ENCODE measurements at regions not wholly inside any gene's neighbourhood (a gene's known extent, or its start where the extent isn't known, plus 50 kb on each side); places are given as distances from the start of the nearest gene placed in this dataset.

DNA sequence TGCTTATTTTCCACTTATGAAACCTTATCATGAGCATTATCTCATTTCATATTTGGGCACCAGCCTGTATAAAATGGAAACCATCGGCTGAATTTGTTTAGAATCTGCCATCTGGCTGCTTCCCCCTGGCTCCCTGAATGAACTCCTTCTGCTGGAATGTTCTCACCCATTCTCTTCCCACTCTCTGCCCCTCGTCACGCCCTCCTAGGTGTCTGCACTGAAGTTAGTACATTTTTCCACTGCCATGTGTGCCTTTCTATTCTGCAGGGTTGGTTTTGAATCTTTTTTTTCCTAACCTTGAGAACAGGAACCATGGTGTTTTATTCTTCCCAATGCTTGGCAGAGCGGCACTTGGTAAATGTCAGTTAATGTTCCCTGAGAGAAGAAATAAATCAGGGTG is 359.7 kb downstream of the MLLT3 start:
- TF ChIP-seq, protein P1, sequence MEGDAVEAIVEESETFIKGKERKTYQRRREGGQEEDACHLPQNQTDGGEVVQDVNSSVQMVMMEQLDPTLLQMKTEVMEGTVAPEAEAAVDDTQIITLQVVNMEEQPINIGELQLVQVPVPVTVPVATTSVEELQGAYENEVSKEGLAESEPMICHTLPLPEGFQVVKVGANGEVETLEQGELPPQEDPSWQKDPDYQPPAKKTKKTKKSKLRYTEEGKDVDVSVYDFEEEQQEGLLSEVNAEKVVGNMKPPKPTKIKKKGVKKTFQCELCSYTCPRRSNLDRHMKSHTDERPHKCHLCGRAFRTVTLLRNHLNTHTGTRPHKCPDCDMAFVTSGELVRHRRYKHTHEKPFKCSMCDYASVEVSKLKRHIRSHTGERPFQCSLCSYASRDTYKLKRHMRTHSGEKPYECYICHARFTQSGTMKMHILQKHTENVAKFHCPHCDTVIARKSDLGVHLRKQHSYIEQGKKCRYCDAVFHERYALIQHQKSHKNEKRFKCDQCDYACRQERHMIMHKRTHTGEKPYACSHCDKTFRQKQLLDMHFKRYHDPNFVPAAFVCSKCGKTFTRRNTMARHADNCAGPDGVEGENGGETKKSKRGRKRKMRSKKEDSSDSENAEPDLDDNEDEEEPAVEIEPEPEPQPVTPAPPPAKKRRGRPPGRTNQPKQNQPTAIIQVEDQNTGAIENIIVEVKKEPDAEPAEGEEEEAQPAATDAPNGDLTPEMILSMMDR (IDR thresholded peaks at IDR 0.05; ENCODE audit: insufficient read depth, low read depth, low read length), result no peak
- DNase-seq (ENCODE audit: low read depth), result no peak
- no peak overlapping the region for H3K4me3 ChIP-seq (ENCODE audit: low read depth, low read length)

DNA sequence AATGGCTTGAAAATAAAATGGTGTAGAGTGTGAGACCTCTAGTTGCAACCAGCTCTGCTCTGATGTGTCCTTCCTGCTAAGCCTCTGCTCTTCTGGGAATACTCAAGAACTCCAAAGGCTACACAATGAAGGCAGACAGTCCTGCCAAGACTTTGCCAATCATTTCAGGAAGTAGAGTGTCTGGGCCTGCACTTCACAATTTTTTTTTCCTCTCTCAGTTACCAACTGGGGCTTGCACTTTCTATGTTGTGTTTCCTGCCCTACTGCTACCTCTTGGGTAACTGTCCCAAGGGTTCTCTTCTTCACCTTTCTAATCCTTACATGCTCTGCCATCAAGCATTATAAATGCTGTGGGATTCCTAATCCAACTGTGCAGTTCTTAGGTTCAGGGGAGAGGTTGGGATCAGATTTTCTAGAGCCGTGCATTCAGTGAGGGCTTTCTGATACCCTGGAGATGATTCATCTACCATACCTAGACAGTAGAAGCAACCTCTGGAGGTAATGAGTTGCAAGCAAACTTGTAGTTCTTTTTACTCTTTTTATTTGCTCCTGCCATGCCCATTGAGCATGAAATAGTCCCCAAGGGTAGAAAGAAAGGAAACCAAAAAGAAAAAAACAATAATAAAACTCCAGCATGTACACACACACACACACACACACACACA is 365.9 kb downstream of the MLLT3 start:
- TF ChIP-seq, protein P1 (IDR thresholded peaks at IDR 0.05; ENCODE audit: insufficient read depth, low read depth, low read length), result no peak
- no peak for DNase-seq (ENCODE audit: low read depth)

DNA sequence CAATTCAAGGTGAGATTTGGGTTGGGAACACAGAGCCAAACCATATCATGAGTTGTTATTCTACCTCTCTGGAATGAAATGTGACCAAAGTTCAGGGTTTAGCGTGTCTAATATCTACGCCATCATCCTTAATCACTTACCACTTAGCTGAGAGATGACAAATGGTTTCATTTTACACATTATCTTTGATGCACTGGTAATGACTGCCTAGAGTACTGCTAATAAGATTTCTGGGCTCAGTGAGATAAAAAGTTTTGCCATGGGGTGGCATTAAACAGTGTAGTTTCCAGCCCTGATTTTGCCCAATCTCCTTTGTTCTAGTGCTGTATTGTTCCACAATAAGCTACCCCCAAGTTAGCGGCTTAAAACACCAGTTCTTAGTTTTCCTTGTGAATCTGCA is 367.2 kb downstream of the MLLT3 start:
- TF ChIP-seq, protein P1 (IDR thresholded peaks at IDR 0.05; ENCODE audit: insufficient read depth, low read depth, low read length), result no peak
- DNase-seq (ENCODE audit: low read depth), result no peak

More for the DNA sequence above, 365.9 kb downstream of the MLLT3 start:
- no peak overlapping the region for H3K4me3 ChIP-seq (ENCODE audit: low read depth, low read length)

DNA sequence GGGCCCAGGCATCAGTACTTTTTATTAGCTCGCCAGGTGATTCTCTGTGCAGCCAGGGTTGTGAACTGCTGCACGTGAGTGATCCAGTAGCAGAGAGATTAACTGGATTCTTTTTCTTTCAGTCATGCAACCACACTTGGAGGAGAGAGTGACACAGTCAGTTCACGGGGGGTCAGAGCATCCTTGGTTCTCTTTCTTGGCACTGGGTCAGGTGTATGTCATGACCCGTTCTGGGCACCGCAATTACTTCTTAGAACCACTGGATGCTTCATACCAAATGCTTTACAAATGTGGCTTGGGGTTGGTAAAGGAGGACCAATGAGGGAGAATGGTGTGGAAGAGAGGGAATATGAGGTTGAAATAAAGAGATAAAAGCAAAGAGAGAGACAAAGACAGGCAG is 368.7 kb downstream of the MLLT3 start:
- no peak overlapping the region for H3K4me3 ChIP-seq (ENCODE audit: low read depth, low read length)
- no peak for DNase-seq (ENCODE audit: low read depth)
- TF ChIP-seq, protein P1 (IDR thresholded peaks at IDR 0.05; ENCODE audit: insufficient read depth, low read depth, low read length), result no peak

More for the DNA sequence above, 367.2 kb downstream of the MLLT3 start:
- H3K4me3 ChIP-seq (ENCODE audit: low read depth, low read length), result no peak overlapping the region

DNA sequence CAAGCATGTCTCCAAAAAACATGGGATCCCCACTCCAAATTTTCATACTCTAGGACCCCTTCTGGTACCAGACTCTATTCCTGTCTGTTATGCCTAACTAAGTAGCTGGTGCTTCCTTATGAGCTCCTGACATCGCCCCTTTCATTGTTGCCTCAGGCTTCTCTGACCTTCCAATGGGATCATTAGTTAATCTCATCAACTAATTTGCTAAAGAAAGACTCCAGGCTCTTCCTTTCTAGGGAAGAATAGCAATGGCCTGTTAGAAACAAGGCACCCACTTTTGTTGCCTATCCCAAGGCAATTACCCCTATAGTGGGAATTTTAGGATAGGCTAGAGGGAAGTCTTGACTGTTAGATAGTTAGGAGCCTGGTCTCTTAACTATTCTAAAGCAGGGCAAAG is 369.5 kb downstream of the MLLT3 start:
- TF ChIP-seq, protein P1 (IDR thresholded peaks at IDR 0.05; ENCODE audit: insufficient read depth, low read depth, low read length), result no peak
- no peak for DNase-seq (ENCODE audit: low read depth)
- no peak overlapping the region for H3K4me3 ChIP-seq (ENCODE audit: low read depth, low read length)

DNA sequence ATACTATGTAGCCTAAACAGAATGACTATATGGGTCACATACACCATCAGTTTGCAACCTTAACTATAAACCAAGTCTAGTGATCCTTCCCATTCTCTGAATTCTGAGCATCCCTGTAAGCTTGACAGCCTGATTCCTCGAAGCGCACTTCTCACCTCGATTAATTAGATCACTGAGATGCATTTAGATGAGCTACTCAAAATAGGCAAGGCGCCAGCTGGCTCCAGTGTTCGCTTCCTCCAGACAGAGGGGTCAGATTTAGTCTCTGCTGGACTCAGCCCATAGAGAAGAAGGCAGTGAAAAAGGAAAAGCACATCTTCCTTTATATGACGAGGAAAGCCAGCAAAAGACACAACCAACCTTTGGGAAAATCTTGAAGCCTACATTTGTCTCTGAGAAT is 371.5 kb downstream of the MLLT3 start:
- H3K4me3 ChIP-seq (ENCODE audit: low read depth, low read length), result no peak overlapping the region
- TF ChIP-seq, protein P1 (IDR thresholded peaks at IDR 0.05; ENCODE audit: insufficient read depth, low read depth, low read length), result no peak
- no peak for DNase-seq (ENCODE audit: low read depth)

DNA sequence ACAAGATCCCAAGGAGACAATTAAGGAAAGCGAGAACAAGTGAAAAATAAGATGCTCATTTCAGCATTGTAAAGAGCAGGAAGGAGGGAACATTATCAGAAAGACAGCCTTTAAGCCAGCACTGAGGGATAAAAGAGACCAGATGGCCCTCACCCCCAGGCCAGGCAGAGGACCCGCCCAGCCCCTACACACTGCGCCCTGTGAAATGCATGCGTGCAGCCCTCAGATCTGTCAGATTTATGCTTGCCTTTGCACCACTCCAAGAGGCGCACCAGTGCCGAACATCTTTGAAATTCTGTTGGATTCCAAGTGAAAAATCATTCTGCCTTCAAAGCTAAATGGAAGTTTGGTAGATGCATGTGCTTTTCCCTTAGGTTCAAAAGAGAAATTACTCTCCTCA is 378.0 kb downstream of the MLLT3 start:
- TF ChIP-seq, protein P1 (IDR thresholded peaks at IDR 0.05; ENCODE audit: insufficient read depth, low read depth, low read length), result no peak
- H3K4me3 ChIP-seq (ENCODE audit: low read depth, low read length), result no peak overlapping the region

More for the DNA sequence above, 378.0 kb downstream of the MLLT3 start:
- DNase-seq (ENCODE audit: low read depth), result no peak
